Epithelial cell of esophagus (primary cell): ENCODE measurements at regions not wholly inside any gene's neighbourhood (a gene's known extent, or its start where the extent isn't known, plus 50 kb on each side); places are given as distances from the start of the nearest gene placed in this dataset.

ENCODE experiments used
- DNase-seq: peaks from one replicate; pipeline ENCODE4 v3.0.0; 2010; ENCODE audit warnings: low read depth
- H3K4me3 ChIP-seq: 2 replicates; pipeline ENCODE4 v1.5.1; 2011; ENCODE audit warnings: mild to moderate bottlenecking, low read length, control low read depth
- TF ChIP-seq, protein P1 (sequence below): IDR thresholded peaks from 2 replicates; pipeline ENCODE4 v1.5.1; 2011; ENCODE audit warnings: low read depth, mild to moderate bottlenecking, low read length, control low read depth, inconsistent platforms; ENCODE audit not compliant: insufficient read depth; ENCODE audit errors: missing control alignments

DNA sequence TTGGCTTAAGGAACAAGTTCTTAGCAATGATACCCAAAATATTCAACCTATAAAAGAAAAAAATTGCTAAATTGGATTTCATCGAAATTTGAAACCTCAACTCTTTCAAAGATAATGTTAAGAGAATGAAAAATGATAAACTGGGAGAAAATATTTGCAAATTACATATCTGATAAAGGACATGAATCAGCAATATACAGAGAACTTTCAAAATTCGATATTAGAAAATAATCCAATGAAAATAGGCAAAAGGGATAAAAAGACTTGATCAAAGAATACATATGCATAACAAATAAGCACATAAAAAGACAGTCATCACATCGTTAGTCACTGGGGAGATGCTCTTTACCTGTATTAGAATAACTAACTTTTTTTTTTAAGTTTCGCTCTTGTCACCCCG, 73.0 kb upstream of the NEO1 start:
- TF ChIP-seq, protein P1, sequence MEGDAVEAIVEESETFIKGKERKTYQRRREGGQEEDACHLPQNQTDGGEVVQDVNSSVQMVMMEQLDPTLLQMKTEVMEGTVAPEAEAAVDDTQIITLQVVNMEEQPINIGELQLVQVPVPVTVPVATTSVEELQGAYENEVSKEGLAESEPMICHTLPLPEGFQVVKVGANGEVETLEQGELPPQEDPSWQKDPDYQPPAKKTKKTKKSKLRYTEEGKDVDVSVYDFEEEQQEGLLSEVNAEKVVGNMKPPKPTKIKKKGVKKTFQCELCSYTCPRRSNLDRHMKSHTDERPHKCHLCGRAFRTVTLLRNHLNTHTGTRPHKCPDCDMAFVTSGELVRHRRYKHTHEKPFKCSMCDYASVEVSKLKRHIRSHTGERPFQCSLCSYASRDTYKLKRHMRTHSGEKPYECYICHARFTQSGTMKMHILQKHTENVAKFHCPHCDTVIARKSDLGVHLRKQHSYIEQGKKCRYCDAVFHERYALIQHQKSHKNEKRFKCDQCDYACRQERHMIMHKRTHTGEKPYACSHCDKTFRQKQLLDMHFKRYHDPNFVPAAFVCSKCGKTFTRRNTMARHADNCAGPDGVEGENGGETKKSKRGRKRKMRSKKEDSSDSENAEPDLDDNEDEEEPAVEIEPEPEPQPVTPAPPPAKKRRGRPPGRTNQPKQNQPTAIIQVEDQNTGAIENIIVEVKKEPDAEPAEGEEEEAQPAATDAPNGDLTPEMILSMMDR: no peak
- no peak for DNase-seq
- H3K4me3 ChIP-seq: no peak overlapping the region

DNA sequence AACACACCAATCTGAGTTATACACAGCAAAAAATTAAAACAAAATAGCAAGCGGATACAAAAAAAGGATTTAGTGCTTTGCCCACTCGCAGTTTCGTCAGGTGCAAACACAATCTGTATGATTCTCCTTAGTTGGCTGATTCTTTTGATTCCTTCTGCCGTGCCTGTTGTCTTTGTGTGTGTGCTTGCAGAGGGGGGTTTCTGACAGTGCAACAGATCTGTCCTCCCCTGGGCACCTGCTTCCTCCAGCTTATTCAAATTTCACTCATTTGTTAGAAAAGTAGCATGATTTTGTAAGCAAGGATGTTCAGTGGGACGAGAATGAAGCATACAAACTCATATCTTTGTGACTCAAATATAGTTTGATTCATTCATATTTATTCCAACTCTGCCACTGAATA, 74.0 kb upstream of the NEO1 start:
- TF ChIP-seq, protein P1: no peak
- no peak overlapping the region for H3K4me3 ChIP-seq
- no peak for DNase-seq

DNA sequence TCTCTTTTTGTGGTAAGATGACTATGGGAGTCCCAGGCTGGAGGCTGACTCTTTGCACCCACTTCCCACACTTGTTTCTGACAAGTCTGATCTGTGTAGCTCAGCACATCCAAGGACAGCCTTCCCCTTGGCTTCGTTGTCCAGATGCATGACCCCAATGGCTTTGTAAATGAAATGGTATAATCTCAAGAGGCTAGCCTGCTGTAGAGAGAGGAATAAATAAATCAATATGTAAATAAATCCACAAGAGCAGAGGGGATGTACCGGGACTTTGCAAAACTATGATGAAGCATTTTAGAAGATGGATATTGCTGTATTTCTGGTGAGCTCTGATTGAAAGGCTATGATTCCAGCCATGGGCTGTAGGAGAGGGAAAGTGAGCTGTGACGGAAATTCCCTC, 79.9 kb upstream of the NEO1 start:
- DNase-seq: no peak
- TF ChIP-seq, protein P1: no peak
- no peak overlapping the region for H3K4me3 ChIP-seq

DNA sequence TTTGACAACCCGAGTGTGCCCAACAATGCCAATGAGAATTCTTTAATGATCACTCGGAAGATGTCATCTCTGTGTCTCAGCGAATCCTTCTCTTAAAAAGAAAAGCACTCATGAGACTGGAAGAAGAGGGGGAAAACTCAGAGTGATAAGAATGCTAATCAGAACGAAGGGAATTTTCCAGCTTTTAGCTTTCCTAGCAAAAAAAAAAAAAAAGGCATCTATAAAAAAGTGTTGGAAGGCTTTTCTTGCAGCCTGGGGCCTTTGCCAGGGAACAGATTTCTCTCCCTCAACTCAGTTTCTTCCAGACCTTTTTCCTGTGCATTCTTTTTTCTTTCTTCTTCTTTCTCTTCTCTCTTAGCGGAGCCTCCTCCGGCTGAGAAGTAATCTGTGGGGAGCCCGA, 80.5 kb upstream of the NEO1 start:
- TF ChIP-seq, protein P1: no peak
- no peak overlapping the region for H3K4me3 ChIP-seq
- no peak for DNase-seq

DNA sequence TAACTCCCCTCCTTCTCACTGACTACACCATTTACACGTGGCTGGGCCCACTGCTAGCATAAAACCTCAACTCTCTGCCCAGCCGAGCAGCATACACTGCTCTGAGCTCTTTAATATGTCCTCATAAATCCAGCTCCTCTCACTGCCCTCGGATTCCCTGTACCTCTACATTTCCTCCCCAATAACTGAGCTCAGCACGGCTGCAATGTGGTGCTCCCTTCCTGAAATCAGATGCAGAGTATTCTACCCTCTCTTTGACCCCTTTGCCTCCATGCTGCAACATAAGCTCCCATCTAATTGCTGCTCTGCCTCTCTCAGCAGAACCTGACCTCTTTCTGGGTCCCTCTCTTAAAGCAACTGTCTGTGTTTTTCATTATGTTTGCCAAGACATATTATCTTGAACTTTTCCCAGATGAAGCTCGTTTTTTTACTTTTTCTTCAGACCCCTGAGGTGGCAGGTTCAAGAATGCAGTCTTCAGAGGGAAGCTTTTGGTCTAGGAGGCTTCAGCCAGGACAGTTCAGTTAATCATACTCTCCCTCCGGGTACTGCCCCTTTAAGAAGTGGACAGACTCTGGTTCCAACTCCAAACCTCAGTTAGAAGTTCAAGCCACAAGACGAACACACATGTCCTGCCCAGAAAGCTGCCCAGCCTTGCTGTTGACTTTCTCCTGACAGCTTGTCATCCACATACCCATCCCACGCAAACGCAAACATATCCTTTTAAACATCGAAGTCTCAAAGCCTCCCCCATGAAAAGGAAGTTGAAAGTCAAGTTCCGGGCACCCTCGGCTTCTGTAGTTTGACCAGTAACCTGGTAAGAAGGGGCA, 81.1 kb upstream of the NEO1 start:
- DNase-seq: peak; percentile 17
- H3K4me3 ChIP-seq: no peak overlapping the region
- TF ChIP-seq, protein P1: no peak

DNA sequence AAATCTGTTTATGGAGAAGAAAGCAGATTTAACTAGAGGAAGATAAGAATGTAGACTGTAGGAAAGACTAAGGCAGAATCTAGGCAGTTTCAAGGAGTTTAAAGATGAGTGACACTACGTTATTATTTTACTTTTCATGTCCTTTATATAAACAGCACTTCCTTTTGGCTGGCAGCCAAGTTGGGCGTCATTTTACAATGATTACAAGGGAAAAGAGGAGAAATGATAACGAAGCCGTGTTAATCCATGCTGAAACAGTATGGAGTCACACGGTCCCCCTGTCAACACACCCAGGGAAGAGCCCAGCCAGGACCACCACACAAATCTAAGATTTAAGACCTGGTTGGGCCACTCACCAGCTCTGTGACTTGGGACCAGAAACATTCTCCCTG, 83.7 kb upstream of the NEO1 start:
- no peak overlapping the region for H3K4me3 ChIP-seq
- peak; percentile 22 for DNase-seq
- TF ChIP-seq, protein P1: no peak
